ENCODE measurements at regions not wholly inside any gene's neighbourhood (a gene's known extent, or its start where the extent isn't known, plus 50 kb on each side); places are given as distances from the start of the nearest gene placed in this dataset.

- no peak for TF ChIP-seq EP300 (IDR thresholded peaks at IDR 0.05)
- no peak for TF ChIP-seq POLR2A (IDR thresholded peaks at IDR 0.05)
Observed at GRCh38 chr2:49677227-49677626, 522.9 kb upstream of the FSHR start.

Measured in stomach (tissue), 4 donors.